ENCODE measurements at regions not wholly inside any gene's neighbourhood (a gene's known extent, or its start where the extent isn't known, plus 50 kb on each side); places are given as distances from the start of the nearest gene placed in this dataset.

- DNase-seq (ENCODE audit: low read depth, low spot score) (no peak), ATAC-seq (no peak)
- CTCF ChIA-PET: no interaction called here
- Histone ChIP-seq H3K9ac (ENCODE audit: low read length) (no peak overlapping the region), H3K36me3 (ENCODE audit: control insufficient read depth in 1 of 2, insufficient read depth in 2 of 2, low read length in 2 of 2) (no peaks in the 10 kb centered on the region; a peak in 1 of 4 replicates), H3K9me3 (ENCODE audit: control insufficient read depth in 1 of 2, insufficient read depth in 1 of 2, low read depth in 1 of 2, low read length in 2 of 2) (no peaks in the 10 kb centered on the region), H3K9me2 (ENCODE audit: insufficient read depth) (no peaks in the 10 kb centered on the region), H3K27me3 (ENCODE audit: insufficient read depth, low read length) (peaks cover 32% of the 10 kb centered on the region; the same call in 1 of the 2 replicates), H3K27ac (ENCODE audit: low read depth, low read length) (no peak overlapping the region), H3K79me2 (ENCODE audit: insufficient read depth, low read length) (no peaks in the 10 kb centered on the region), H3K4me3 (replicated peaks in 1 of 2; ENCODE audit: low read depth in 1 of 2, low read length in 2 of 2) (no peak overlapping the region), H2AFZ (ENCODE audit: low read depth, low read length, poor library complexity, severe bottlenecking) (no peak overlapping the region), H3K4me2 (ENCODE audit: low read length) (no peak overlapping the region), H4K20me1 (ENCODE audit: insufficient read depth) (no peaks in the 10 kb centered on the region), H3K4me1 (ENCODE audit: control insufficient read depth in 1 of 2, insufficient read depth in 2 of 2, low read length in 2 of 2) (no peaks in the 10 kb centered on the region)
- BruUV-seq (replicated peaks): no TSS peak
- POLR2A ChIA-PET: no interaction called here
- TF ChIP-seq CBX3 (IDR thresholded peaks at IDR 0.05; ENCODE audit: low read depth) (no peak), EZH2phosphoT487 (IDR thresholded peaks at IDR 0.05; ENCODE audit: borderline replicate concordance) (no peak), ELF1 (IDR thresholded peaks at IDR 0.05; ENCODE audit: borderline replicate concordance, low read depth) (no peak), REST (IDR thresholded peaks at IDR 0.05; ENCODE audit: low read depth) (no peak), ZNF274 (IDR thresholded peaks at IDR 0.05; ENCODE audit: low read depth, low read length) (no peak), POLR2A (IDR thresholded peaks at IDR 0.05; ENCODE audit: borderline replicate concordance, extremely low read depth, insufficient read depth, insufficient read length) (no peak), EGR1 (IDR thresholded peaks at IDR 0.05; ENCODE audit: low read depth) (no peak)
- RAD21 ChIA-PET (ENCODE audit: low non-redundant PET in 1 of 2, low total read pairs in 2 of 2, uncharacterized antibody in 2 of 2, unreplicated experiment in 2 of 2): no interaction called here
- intact Hi-C loops (cut with micrococcal nuclease): no loop called here
Measured at GRCh38 chr10:43735907-43736306, 87.2 kb upstream of the ZNF32 start.

- TF ChIP-seq SP1 (IDR thresholded peaks at IDR 0.05; ENCODE audit: low read depth): no peak
- TF ChIP-seq CBX3 (IDR thresholded peaks at IDR 0.05; ENCODE audit: low read depth): no peak
- no peak for TF ChIP-seq EZH2 (IDR thresholded peaks at IDR 0.05)
- TF ChIP-seq POLR2A (IDR thresholded peaks at IDR 0.05; ENCODE audit: borderline replicate concordance, extremely low read depth, insufficient read depth, insufficient read length): no peak
- intact Hi-C loops (cut with micrococcal nuclease): no loop called here
- Histone ChIP-seq H3K4me2 (ENCODE audit: low read length) (no peak overlapping the region), H3K9ac (ENCODE audit: low read length) (no peak overlapping the region), H3K27me3 (ENCODE audit: insufficient read depth, low read length) (peaks cover 29% of the 10 kb centered on the region), H2AFZ (ENCODE audit: low read depth, low read length, poor library complexity, severe bottlenecking) (no peak overlapping the region), H3K4me3 (replicated peaks in 1 of 2; ENCODE audit: low read depth in 1 of 2, low read length in 2 of 2) (no peak overlapping the region), H3K4me1 (ENCODE audit: control insufficient read depth in 1 of 2, insufficient read depth in 2 of 2, low read length in 2 of 2) (no peaks in the 10 kb centered on the region), H4K20me1 (ENCODE audit: insufficient read depth) (no peaks in the 10 kb centered on the region), H3K36me3 (ENCODE audit: control insufficient read depth in 1 of 2, insufficient read depth in 2 of 2, low read length in 2 of 2) (no peaks in the 10 kb centered on the region; a peak in 1 of 4 replicates), H3K79me2 (ENCODE audit: insufficient read depth, low read length) (no peaks in the 10 kb centered on the region), H3K27ac (ENCODE audit: low read depth, low read length) (no peak overlapping the region), H3K9me3 (ENCODE audit: control insufficient read depth in 1 of 2, insufficient read depth in 1 of 2, low read depth in 1 of 2, low read length in 2 of 2) (no peaks in the 10 kb centered on the region), H3K9me2 (ENCODE audit: insufficient read depth) (no peaks in the 10 kb centered on the region)
- RAD21 ChIA-PET (ENCODE audit: low non-redundant PET in 1 of 2, low total read pairs in 2 of 2, uncharacterized antibody in 2 of 2, unreplicated experiment in 2 of 2): no interaction called here
- DNase-seq (ENCODE audit: low read depth, low spot score) (no peak), ATAC-seq (no peak)
- POLR2A ChIA-PET: no interaction called here
- BruUV-seq (replicated peaks): no TSS peak
- CTCF ChIA-PET: no interaction called here
Measured at GRCh38 chr10:43734716-43735115, 86.0 kb upstream of the ZNF32 start.

Data from HCT116 (cell line).